ENCODE measurements at regions not wholly inside any gene's neighbourhood (a gene's known extent, or its start where the extent isn't known, plus 50 kb on each side); places are given as distances from the start of the nearest gene placed in this dataset.
"Not testable (repeated sequence)": the region's sequence is repeated elsewhere in the genome, so short reads cannot be mapped to it uniquely, and the experiment has no call there.

DNA sequence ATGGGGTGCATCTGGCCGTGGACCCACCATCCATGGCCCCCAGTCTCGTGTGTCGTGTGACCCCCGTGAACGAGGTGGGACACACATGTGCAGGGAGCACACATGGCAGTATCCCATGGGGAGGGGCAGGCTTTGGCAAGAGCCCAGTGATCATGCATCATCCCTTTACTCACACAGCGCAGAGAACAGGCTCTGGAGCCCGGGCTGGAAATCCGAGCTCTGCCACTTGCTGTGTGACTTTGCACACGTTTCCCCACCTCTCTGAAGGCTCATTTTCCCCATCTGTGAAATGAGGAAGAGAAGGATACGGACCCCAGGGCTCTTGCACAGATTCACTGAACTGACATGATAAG lies 119.9 kb downstream of the PHETA1 start:
- no peak for DNase-seq (ENCODE audit: low read depth in 1 of 2, low spot score in 1 of 2)

DNA sequence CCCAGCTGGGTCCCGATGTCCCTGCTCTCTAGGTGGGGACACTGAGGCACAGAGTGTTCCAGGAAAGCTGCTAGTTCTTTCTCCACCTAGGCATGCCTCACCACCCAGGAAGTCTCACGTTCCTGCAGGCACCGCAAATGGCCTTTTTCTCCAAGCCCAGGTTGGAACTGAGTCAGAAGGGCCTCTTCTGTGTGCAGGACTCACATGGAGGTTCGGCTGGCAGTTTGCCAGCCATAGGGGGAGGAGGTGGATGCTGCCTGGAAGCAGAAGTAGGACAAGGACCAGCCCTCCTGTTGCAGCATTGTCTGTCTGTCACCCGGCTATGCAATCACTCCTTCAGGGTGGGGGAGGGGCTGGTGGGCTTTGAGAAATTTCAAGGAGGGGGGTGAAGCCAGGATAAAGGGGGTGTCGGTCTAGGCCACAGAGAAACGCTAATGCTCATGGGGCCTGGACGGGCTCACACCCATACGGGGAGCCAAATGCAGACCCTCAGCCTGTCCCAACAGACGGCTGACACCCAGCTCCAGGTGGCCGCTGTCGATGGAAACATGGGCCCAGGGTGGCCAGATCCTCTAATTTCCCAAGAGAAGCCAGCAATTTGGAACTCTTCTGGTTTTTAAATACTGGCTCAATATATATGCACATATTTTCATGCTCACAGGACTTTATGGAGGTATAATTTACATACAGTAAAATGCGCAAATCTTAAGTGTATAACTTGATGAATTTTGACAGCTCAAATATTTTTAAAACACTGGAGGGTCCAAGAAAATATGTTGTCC lies 120.5 kb downstream of the PHETA1 start:
- no peak for DNase-seq (ENCODE audit: low read depth in 1 of 2, low spot score in 1 of 2)

DNA sequence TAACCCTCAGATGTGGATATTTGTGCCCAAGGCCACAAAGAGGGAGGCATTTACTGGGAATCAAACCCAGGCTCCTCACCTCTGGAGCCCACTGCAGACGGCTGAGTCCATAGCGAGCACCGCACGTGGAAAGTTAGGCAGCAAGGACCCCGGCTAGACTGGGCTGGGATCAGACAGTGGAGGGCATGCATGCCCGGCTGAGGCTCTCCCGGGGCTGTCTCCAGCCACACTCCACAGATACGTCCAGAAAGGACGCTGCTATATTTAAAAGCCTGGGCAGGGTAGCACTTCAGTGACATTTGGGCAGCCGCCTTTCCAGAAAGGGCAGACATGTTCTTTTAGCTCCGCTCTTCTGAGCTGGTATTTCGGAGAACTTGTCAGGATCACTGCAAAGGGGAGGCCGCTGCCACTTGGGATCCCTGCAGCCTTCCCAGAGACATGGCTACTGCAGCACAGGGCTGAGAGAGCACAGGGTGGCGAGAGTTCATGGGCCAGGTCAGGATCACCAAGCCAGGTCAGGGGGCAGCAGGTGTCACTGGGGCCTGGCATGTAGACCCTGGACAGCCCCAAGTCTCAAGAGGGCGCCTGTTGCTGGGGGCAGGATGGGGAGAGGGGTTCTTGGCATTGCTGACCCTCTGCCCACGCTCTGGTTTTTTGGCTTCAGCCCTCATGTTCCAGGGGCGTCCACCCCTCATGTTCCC lies 121.7 kb downstream of the PHETA1 start:
- no peak for DNase-seq (ENCODE audit: low read depth in 1 of 2, low spot score in 1 of 2)

DNA sequence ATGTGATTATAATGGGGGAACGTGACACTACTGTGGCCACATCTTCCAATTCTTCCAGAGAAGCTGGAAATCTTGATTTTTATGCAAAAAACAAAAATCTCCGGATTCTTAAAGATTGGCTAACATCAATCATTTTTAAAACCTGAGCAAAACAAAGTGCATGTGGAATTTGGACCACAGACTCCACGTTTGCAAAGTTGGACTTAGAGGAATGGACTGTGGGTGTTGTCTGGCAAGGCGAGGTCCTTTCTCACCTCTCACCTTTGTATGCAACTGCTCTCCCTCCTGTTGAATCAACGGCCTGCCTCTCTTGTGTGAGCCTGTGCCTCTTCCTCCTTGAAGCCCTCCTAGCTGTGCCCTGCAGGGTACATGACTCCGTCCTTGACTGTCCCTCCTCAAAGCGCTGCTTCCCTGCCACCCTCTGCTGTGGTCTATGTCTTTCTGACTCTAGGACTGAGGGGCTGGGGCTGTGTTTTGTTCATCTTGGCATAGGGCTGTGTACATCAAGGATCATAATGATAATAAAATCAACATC lies 122.4 kb downstream of the PHETA1 start:
- no peak for DNase-seq (ENCODE audit: low read depth in 1 of 2, low spot score in 1 of 2)

DNA sequence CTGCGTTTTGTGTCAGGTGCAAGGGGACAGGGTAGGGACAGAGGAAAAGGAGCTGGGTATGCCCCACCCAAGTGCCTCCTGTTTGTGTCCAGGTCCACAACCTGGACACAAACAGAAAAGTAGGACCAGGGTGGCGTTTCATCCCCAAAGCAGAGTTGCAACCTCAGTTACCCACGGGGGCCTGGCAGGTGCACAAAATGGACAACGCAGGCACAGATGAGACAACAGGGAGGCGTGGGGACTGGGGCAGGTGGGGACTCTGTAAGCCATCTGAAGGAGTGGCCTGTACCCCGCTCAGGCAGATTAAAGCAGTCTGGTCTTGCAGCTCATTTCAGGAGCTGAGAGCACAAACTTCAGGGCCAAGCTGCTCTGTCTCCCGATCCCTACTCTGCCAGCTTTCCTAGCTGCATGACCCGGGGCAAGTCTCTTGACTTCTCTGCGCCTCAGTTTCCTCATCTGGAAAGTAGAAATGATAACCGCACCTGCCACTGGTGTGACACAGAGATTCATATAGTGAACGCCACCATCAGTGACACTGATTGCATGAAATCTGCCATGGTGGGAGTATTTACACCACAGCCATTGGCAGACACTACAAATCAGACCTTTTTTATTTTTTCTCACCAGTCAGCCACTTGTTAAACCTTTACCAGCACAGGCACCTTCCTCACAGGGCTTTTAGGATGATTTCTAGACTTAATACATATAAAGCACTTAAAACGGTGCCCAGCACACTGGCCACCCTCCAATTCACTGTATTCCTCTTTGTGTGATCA lies 123.0 kb downstream of the PHETA1 start:
- no peak for DNase-seq (ENCODE audit: low read depth in 1 of 2, low spot score in 1 of 2)

DNA sequence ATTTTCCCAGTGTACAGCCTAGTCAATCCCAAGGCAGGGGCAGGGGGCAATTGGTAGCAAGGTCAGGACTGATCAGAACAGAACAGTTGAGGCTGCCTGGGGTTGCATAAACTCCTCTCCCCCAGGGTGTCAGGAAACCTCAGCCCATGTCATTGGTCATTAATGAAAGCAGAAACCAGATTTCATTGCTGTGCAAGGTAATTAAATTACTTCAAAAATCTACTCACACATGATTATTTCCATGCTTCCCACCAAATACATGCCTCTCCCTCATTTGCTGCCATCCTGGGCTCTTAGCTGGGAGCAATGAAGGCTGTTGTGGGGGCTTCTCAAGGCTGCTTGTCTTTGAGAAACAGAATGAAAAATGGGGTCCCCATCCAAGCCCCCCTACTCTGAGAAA lies 124.2 kb downstream of the PHETA1 start:
- DNase-seq (ENCODE audit: low read depth in 1 of 2, low spot score in 1 of 2), result no peak

DNA sequence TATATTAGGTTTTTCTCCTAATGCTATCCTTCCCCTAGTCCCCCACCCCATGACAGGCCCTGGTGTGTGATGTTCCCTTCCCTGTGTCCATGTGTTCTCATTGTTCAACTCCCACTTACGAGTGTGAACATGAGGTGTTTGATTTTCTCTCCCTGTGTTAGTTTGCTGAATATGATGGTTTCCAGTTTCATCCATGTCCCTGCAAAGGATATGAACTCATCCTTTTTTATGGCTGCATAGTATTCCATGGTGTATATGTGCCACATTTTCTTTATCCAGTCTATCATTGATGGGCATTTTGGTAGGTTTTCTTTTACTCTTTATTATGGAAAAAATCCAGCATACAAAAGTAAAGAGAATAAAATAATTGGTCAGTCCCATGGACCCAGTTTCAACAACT lies 126.1 kb downstream of the PHETA1 start:
- DNase-seq (ENCODE audit: low read depth in 1 of 2, low spot score in 1 of 2), result not testable (repeated sequence)

DNA sequence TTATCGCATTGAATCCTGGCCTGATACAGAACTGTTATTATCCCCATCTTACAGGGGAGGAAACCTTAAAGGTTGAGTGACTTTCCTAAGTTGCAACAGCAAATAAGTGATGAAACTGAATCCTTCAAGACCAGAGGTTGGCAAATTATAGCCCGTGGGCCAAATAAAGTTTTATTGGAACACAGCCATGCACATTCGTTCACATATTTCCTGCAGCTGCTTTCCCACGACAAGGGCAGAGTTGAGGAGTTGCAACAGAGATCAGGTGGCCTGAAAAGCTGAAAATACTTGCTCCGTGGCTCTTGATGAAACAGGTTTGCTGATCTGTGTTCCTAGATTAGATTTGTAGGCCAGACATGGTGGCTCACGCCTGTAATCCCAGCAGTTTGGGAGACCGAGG lies 126.7 kb downstream of the PHETA1 start:
- no peak for DNase-seq (ENCODE audit: low read depth in 1 of 2, low spot score in 1 of 2)

DNA sequence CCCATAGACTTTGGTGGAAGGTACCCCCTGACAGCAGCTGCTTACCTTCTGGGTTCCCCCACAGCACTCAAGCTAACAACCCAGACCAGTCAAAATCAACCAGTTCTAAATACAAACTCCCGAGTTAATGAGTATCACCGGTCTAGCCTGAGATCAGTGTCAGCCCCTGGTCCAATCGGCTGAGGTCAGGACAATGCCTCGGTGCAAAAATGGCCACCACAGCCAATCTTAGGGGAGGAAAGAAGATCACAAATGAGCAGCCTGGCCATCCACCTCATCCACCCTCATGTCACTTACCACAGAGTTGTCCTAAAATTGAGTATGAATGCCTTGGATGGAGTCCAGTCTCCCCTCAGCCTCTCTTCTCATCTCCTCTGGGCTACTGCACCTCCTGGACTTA lies 128.5 kb downstream of the PHETA1 start:
- no peak for DNase-seq (ENCODE audit: low read depth in 1 of 2, low spot score in 1 of 2)

DNA sequence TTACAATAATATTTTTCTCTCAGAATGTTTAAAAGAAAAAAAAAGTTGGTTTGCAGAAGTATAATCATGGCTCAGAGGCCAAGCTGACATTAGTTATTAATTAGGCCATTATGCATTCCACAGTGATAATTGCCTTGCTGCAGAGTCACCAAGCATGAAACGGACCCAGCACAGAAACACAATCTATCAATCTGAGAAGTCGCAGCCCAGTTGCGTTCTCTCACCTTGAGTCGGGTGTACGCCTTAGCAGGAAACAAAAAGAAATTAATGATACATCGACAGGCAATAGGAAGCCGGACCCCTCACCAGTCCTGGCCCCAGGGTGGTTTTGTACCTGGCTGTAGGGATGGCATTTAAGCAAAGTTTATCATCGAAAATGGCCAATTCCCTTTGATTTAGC lies 129.7 kb downstream of the PHETA1 start:
- no peak for DNase-seq (ENCODE audit: low read depth in 1 of 2, low spot score in 1 of 2)

DNA sequence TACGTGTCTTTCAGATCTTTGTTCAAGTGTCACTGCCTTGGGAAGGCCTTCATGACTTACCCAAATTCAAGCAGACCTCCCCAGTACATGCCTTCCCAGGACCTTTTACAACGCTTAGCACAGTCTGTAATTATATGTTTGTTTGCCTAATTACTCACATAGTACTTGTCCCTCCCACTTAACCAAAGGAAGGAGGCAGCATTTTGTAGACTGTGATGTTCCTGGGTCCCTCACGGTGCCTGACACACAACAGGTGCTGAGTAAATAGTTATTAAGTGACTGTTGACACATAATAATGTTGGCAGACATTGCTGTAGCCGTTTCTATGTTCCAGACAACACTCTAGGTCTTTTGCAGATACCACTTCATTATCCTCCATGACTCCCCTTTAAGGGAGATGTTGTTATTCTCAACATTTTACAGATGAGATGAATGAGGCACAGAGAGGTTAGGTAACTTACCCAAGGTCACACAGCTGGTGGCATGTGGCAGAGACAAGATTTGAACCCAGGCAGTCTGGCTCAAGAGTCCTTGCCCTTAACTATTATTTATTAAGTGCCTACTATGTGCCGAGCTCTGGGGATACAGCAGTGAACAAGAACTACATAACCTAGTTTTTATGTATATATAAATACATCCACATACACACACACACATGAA lies 130.7 kb downstream of the PHETA1 start:
- no peak for DNase-seq (ENCODE audit: low read depth in 1 of 2, low spot score in 1 of 2)

DNA sequence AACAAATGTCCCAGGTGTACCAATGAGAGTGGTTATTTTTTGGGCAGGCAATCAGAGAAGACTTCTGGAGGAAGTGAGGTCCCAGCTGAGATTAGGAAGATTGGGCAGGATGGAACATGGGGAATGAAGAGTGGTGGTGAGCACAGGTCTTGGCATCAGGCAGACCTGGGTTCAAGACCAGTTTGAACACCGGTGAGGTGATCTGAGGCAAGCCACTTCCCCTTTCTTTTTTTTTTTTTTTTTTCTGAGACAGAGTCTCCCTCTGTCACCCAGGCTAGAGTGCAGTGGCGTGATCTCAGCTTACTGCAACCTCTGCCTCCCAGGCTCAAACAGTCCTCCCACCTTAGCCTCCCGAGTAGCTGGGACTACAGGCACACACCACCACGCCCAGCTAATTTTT lies 134.4 kb downstream of the PHETA1 start:
- DNase-seq (ENCODE audit: low read depth in 1 of 2, low spot score in 1 of 2), result not testable (repeated sequence)

DNA sequence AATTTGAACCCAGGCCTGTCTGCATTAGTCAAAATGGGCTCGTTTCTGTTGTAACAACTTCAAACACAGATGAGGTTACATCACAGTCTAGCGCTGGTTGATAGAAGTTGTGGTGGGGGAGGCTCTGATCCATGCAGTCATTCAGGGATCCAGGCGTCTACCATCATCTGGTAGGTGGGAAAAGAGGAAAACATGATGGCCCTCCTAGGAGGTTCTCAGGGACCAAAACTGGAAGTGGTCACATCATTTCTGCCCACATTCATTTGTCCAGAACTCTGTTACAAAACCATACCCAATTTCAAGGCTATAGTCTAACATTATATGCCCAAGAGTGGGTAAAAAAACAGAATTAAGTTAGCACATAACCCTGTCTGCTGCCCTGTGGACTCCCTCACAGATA lies 135.1 kb downstream of the PHETA1 start:
- no peak for DNase-seq (ENCODE audit: low read depth in 1 of 2, low spot score in 1 of 2)

DNA sequence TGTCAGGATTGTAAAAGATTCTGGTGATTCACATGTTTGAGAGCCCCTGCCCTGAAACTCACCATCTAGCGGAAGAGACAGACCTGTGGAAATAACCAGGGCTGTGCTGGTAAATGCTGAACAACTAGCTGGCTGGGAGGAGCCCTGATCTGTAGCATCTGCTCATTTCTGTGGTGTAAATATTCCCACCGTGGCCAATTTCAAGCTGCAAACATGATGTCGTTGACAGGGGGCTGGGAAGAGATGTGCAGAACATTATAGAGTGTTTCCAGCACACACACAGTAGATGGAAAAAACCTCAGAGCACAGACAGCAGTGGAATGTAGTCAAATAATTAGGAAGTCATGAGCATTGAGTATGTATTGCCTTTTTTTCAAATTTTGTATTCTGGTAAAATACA lies 138.2 kb downstream of the PHETA1 start:
- DNase-seq (ENCODE audit: low read depth in 1 of 2, low spot score in 1 of 2), result no peak

DNA sequence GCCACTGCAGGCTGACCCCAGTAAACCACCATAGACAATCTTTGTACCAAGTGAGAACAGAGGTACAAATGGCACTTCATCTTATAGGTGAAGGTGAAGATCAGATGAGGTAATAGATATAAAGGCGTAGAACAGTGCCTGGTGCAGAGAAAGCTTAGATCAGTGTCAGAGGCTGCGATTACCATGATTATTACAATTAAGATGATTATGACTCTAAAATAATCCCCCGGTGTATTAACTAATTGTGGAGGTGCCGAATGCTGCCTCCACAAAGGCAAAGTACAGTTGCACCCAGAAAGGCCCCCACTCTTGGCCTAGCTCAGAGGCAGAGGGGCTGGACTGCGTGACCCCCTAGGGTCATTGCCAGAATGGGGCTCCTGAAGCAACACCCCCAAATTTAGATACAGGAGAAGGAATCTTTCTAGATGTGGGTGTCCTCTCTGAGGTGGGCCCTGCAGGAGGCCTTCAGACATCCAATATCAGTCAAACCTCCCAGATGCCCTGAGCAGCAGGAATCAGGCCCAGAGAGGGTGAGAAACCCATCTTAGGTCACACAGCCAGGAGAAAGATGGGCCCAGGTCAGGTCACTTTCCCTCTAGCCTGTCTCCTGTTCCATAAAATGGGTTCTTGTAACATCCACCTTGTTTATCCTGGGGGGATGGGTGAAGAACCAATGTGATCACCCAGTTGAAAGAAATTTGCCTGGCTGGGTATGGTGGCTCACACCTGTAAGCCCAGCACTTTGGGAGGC lies 139.8 kb downstream of the PHETA1 start:
- DNase-seq (ENCODE audit: low read depth in 1 of 2, low spot score in 1 of 2), result no peak

DNA sequence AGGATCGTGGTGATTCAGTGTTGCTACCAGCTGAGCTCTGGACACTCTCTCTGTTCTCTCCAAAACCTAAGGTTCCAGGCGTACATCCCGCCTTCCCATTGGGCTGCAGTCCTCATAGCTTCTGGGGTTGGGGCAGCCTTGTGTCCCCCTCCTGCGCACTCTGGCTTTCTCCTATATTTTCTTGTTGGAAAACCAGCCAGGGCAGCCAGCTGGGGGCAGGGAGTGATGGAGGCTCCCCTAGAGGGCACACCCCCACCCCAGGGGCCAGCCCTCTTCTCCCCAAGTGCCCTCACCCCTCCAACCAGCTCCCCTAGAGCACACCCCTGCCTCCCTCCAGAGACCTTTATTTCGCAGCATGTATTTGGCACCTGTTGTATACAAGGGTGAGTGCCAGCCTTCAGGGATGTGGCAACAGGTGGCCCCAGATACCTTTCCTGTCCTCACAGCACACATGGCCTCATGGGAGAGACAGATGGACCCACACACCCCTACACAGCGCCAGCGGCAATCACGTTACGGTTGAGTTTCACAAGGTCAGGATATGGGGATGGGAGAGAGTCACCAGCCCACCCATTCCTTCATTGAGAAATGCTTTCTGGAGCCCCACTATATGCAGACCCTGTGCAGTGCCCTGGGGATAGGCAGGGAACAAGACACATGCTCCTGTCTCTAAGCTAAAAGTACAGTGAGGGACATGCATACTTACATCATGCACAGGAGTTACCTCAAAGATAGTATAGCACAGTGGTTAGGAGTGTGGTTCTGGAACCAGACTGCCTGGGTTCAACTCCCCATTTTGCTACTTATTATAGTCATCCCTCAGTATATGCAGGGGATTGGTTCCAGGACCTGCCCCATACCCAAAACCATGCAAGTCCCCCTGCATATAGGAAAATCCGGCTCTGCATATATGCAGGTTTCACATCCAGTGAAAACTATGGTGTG lies 141.1 kb downstream of the PHETA1 start:
- DNase-seq (ENCODE audit: low read depth in 1 of 2, low spot score in 1 of 2), result no peak

DNA sequence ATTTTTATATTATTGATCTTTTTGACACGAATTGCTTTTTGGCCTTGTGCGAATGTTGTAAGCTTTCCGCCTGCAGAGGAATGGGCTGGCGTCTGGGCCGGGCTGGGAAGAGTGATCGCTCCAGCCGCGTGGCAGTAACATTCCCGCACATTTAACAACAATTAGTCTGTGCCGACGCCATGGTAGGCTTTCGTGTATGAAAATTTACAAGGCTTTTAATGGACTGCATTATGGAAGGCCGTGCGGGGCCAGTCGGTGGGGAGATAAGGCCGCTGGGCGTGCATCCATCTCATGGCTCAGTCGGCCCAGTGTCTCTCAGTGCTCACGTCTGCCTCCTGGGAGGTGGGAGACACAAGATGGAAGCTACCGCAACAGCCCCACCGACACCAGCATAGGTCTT lies 142.2 kb downstream of the PHETA1 start:
- DNase-seq (ENCODE audit: low read depth in 1 of 2, low spot score in 1 of 2), result no peak

DNA sequence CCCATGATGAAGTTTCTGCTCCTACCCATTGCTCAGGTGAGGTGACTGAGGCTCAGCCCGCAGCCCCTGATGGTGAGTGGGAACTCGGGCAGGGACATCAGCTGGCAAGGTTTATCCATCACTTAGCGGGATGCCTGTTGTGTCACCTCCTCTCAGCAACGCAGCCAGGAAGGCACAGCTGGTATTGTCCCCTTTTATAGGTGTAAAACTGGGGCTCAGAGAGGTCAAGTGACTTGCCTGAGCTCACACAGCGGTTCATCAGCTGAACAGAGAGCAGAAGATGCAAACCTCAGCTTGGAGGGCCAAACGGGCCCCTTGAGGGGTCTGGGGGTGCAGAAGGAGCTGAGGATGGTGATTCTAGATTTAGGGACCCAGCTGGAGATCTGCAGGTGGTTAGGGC lies 143.6 kb downstream of the PHETA1 start:
- no peak for DNase-seq (ENCODE audit: low read depth in 1 of 2, low spot score in 1 of 2)

DNA sequence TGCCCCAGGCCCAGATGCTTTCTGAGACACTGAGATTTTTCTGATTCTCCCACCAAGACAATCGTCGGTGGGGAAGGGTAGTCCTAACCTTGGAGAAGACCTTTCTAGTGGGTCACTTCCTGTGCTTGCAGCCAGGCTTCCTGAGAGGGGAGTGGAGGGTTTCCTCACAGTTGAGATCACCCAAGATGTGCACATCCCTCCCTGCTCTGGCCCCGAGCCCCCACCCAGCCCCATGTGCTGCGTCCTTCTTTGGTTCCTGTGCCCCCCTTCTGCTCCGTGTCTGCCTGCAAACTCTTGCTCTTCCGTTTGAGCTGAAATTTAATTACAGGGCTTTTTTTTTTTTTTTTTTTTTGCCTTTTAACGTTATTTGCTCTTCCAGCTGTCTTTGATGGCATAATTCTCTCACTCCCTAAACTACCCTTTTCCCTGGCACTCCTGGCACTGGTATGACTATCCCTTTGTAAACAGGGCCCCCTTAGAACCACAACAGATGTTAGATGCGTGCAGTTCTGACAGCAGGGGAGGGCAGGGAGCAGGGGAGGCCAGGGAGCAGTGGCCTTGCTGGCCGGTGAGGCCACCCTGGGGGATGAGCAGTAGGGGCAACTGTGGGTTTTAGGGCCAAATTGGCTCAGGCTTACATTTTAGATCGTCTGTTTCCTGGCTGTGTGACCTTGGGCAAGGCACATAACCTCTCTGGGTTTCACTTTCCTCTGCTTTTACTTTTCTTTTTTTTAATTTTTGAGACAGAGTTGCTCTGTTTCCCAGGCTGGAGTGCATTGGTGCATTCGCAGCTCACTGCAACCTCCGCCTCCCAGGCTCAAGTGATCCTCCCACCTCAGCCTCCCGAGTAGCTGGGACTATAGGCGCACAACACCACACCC lies 144.5 kb downstream of the PHETA1 start:
- DNase-seq (ENCODE audit: low read depth in 1 of 2, low spot score in 1 of 2), result no peak

Measured in activated CD4-positive, alpha-beta T cell treated with anti-CD3 and anti-CD28 coated beads, Interleukin-2, amount 50 U/mL, for 24 hours (primary cell).